ENCODE measurements at regions not wholly inside any gene's neighbourhood (a gene's known extent, or its start where the extent isn't known, plus 50 kb on each side); places are given as distances from the start of the nearest gene placed in this dataset.

- no peak overlapping the region for H3K18ac ChIP-seq (ENCODE audit: low read depth, low read length)
- no peak overlapping the region for H2BK15ac ChIP-seq (ENCODE audit: low read depth, low read length)
- POLR2A ChIA-PET (ENCODE audit: unreplicated experiment) = no interaction called here
- H3K36me3 ChIP-seq (ENCODE audit: control insufficient read depth, insufficient read depth, low read length) = no peaks in the 10 kb centered on the region
- no TSS peak for BruUV-seq (replicated peaks)
- no peak for TF ChIP-seq MAZ (IDR thresholded peaks at IDR 0.05; ENCODE audit: borderline replicate concordance, low read depth, low read length)
- TF ChIP-seq RFX5 (IDR thresholded peaks at IDR 0.05; ENCODE audit: low read depth, low read length) = no peak
- no peak for TF ChIP-seq FOS (IDR thresholded peaks at IDR 0.05; ENCODE audit: low read depth, low read length)
- no peak for TF ChIP-seq RAD21 (IDR thresholded peaks at IDR 0.05; ENCODE audit: low read length)
- no peak for TF ChIP-seq SMC3 (IDR thresholded peaks at IDR 0.05; ENCODE audit: low read depth, low read length)
- TF ChIP-seq MXI1 (IDR thresholded peaks at IDR 0.05; ENCODE audit: borderline replicate concordance, low read depth, low read length) = no peak
- no peak for TF ChIP-seq NFE2L2 (IDR thresholded peaks at IDR 0.05; ENCODE audit: low read depth, low read length)
- TF ChIP-seq CHD1 (IDR thresholded peaks at IDR 0.05; ENCODE audit: low read depth, low read length) = no peak
- TF ChIP-seq CTCF (conservative IDR thresholded peaks at IDR 0.05; ENCODE audit: low read depth, low read length) = no peak
- TF ChIP-seq ELK1 (IDR thresholded peaks at IDR 0.05; ENCODE audit: borderline replicate concordance, low read depth, low read length) = no peak
- TF ChIP-seq RCOR1 (IDR thresholded peaks at IDR 0.05; ENCODE audit: insufficient replicate concordance, low read length) = no peak
- no peak for TF ChIP-seq CEBPB (IDR thresholded peaks at IDR 0.05; ENCODE audit: low read depth, low read length)
- TF ChIP-seq MAFK (IDR thresholded peaks at IDR 0.05; ENCODE audit: low read depth, low read length) = no peak
- no peak for TF ChIP-seq POLR2A (IDR thresholded peaks at IDR 0.05; ENCODE audit: low read depth, low read length)
- H4K8ac ChIP-seq (ENCODE audit: low read depth in 2 of 2, low read length in 2 of 2) = no peak overlapping the region
- no peak overlapping the region for H3K4me2 ChIP-seq (ENCODE audit: low read depth, low read length)
- H3K4ac ChIP-seq (ENCODE audit: low read depth, low read length) = no peak overlapping the region
- no peak overlapping the region for H2AFZ ChIP-seq (replicated peaks; ENCODE audit: low read length, poor library complexity)
- in situ Hi-C loops (cut with MboI; ENCODE audit: low sequenced_read_pairs) = no loop called here
- H2AK9ac ChIP-seq (replicated peaks; ENCODE audit: low read depth, low read length, poor library complexity) = no peak overlapping the region
- peaks cover 8% of the 10 kb centered on the region for H3K27me3 ChIP-seq (ENCODE audit: control insufficient read depth, insufficient read depth, low read length)
- no peak overlapping the region for H3K27ac ChIP-seq (ENCODE audit: insufficient read depth, low read length)
- no peak overlapping the region for H3K23ac ChIP-seq (ENCODE audit: low read depth, low read length)
- H3K9me3 ChIP-seq (ENCODE audit: control insufficient read depth, insufficient read depth, low read length) = no peaks in the 10 kb centered on the region
- no peak overlapping the region for H3K14ac ChIP-seq (replicated peaks; ENCODE audit: low read depth, low read length)
- peak; percentile 69; the same call in 1 of the 2 replicates for ATAC-seq (ENCODE audit: low read depth)
- H3K4me1 ChIP-seq (ENCODE audit: control insufficient read depth, insufficient read depth, low read length) = no peaks in the 10 kb centered on the region; the same call in 1 of the 2 replicates
- H2BK120ac ChIP-seq (ENCODE audit: low read depth, low read length) = no peak overlapping the region
- H2BK5ac ChIP-seq (ENCODE audit: low read depth, low read length, poor library complexity, severe bottlenecking) = no peak overlapping the region
- no peak overlapping the region for H3K4me3 ChIP-seq (ENCODE audit: insufficient read depth, low read depth, low read length)
- H3K9me1 ChIP-seq (ENCODE audit: insufficient read depth, low read length) = no peaks in the 10 kb centered on the region
- H4K91ac ChIP-seq (ENCODE audit: insufficient read depth, low read depth, low read length) = no peak overlapping the region
- no peak overlapping the region for H2AK5ac ChIP-seq (ENCODE audit: low read depth, low read length)
- dilution Hi-C loops (cut with HindIII; ENCODE audit: low sequenced_read_pairs, unreplicated experiment) = no loop called here
- intact Hi-C loops (cut with micrococcal nuclease) = no loop called here
- H2BK20ac ChIP-seq (ENCODE audit: low read depth, low read length) = no peak overlapping the region
- no peaks in the 10 kb centered on the region for H4K20me1 ChIP-seq (ENCODE audit: insufficient read depth, low read length)
- no peaks in the 10 kb centered on the region for H3K79me1 ChIP-seq (ENCODE audit: low read depth in 1 of 2, low read length in 2 of 2)
- DNase-seq = peak; percentile 22
- no peak overlapping the region for H3K56ac ChIP-seq (ENCODE audit: extremely low read depth, insufficient read depth, low read length)
- H4K5ac ChIP-seq (ENCODE audit: low read depth, low read length) = no peak overlapping the region
- no peak overlapping the region for H3K9ac ChIP-seq (ENCODE audit: low read depth, low read length)
- CTCF ChIA-PET = no interaction called here
Measured at GRCh38 chr10:93152136-93152535, 78.4 kb downstream of the CYP26A1 start.

Measured in IMR-90 (cell line).